Transverse colon (tissue), 4 donors: ENCODE measurements at regions not wholly inside any gene's neighbourhood (a gene's known extent, or its start where the extent isn't known, plus 50 kb on each side); places are given as distances from the start of the nearest gene placed in this dataset.

Source experiments
- DNase-seq: peaks from one replicate; pipeline ENCODE4 v3.0.0-alpha.2; 2019
- H3K27ac ChIP-seq, 4 donors: fragments of 200-600 bp; sonication (generic); 2 replicates each; pipeline ENCODE4 v1.5.1; 2016 to 2018; ENCODE audit warnings: inconsistent platforms in 4 of 4
- H3K27me3 ChIP-seq: fragments of 200-600 bp; sonication (generic); 2 replicates; pipeline ENCODE4 v1.5.1; 2017; ENCODE audit warnings: inconsistent platforms
- H3K36me3 ChIP-seq, 4 donors: fragments of 200-600 bp; sonication (generic); 2 replicates each; pipeline ENCODE4 v1.5.1; 2017 to 2019; ENCODE audit warnings: inconsistent platforms in 4 of 4
- H3K4me1 ChIP-seq, 4 donors: fragments of 200-600 bp; sonication (generic); 2 replicates each; pipeline ENCODE4 v1.5.1; 2017 to 2020; ENCODE audit warnings: inconsistent platforms in 4 of 4
- H3K4me3 ChIP-seq, 4 donors: fragments of 200-600 bp; sonication (generic); 1 replicate in 1 of 4; 2 replicates in 3 of 4; pipeline versions ENCODE4 v1.5.1 to v1.6.1; 2017 to 2019; ENCODE audit warnings: inconsistent platforms in 4 of 4
- H3K9me3 ChIP-seq, 2 donors: fragments of 200-600 bp; sonication (generic); 2 replicates each; pipeline ENCODE4 v1.5.1; 2017 to 2019; ENCODE audit warnings: inconsistent platforms in 2 of 2
- EP300 ChIP-seq: sonication (generic); formaldehyde crosslinking; IDR thresholded peaks from one replicate; pipeline ENCODE4 v1.6.1; 2017; ENCODE audit warnings: antibody characterized with exemption, low read depth
- POLR2A ChIP-seq: fragments of 450-650 bp; IDR thresholded peaks from one replicate; pipeline ENCODE4 v1.6.1; 2016; ENCODE audit warnings: antibody characterized with exemption, mild to moderate bottlenecking, moderate library complexity
- POLR2AphosphoS5 ChIP-seq, 3 donors: sonication (generic); formaldehyde crosslinking; IDR thresholded peaks; one replicate each; pipeline ENCODE4 v1.6.1; 2016; ENCODE audit warnings: antibody characterized with exemption in 3 of 3
- WGBS, 2 donors: methylation state at CpG; one replicate each; pipeline ENCODE4 v1.1.5; 2018; ENCODE audit warnings: low coverage in 1 of 2; 5-methylcytosine and 5-hydroxymethylcytosine counted together
- in situ Hi-C, 4 donors: fragments of 200-750 bp; cut with MboI; loops; one replicate each; pipeline versions ENCODE4 v1.15.0 to v1.15.1; 2017; ENCODE audit warnings: low sequenced_read_pairs in 3 of 4, low pct_ligation_motif_present in 1 of 4, low pct_unique_long_range_greater_than_20kb in 1 of 4
- intact Hi-C: fragments of 100-400 bp; cut with DNase I; formaldehyde crosslinking; loops from one replicate; pipeline ENCODE4 v1.15.1; 2023; ENCODE audit warnings: low total_unique reads
- TF ChIP-seq, protein P1 (sequence below), 5 experiments: fragments of 200-600 bp in 3 of 5; fragments of 450-650 bp in 2 of 5; sonication (generic) in 3 of 5; IDR thresholded peaks; 1 replicate in 2 of 5; 2 replicates in 3 of 5; pipeline ENCODE4 v1.5.1; 2016 to 2017; ENCODE audit warnings: antibody characterized with exemption in 5 of 5, inconsistent platforms in 3 of 5, mild to moderate bottlenecking in 2 of 5, moderate library complexity in 1 of 5

GRCh38 chr11:82089426-82089825 lies 644.2 kb downstream of the FAM181B start:
- WGBS, 2 donors = 83 to 87% methylated on average over 5 of the region's 5 CpGs
- H3K4me3 ChIP-seq = no peak overlapping the region
- H3K27ac ChIP-seq = no peak overlapping the region
- H3K27me3 ChIP-seq = no peaks in the 10 kb centered on the region
- no peaks in the 10 kb centered on the region for H3K9me3 ChIP-seq
- no peaks in the 10 kb centered on the region for H3K4me1 ChIP-seq
- intact Hi-C loops = no loop called here
- in situ Hi-C loops = no loop called here
- TF ChIP-seq POLR2A = no peak
- TF ChIP-seq, protein P1, sequence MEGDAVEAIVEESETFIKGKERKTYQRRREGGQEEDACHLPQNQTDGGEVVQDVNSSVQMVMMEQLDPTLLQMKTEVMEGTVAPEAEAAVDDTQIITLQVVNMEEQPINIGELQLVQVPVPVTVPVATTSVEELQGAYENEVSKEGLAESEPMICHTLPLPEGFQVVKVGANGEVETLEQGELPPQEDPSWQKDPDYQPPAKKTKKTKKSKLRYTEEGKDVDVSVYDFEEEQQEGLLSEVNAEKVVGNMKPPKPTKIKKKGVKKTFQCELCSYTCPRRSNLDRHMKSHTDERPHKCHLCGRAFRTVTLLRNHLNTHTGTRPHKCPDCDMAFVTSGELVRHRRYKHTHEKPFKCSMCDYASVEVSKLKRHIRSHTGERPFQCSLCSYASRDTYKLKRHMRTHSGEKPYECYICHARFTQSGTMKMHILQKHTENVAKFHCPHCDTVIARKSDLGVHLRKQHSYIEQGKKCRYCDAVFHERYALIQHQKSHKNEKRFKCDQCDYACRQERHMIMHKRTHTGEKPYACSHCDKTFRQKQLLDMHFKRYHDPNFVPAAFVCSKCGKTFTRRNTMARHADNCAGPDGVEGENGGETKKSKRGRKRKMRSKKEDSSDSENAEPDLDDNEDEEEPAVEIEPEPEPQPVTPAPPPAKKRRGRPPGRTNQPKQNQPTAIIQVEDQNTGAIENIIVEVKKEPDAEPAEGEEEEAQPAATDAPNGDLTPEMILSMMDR (IDR thresholded peaks at IDR 0.05) = no peak
- TF ChIP-seq POLR2AphosphoS5 (IDR thresholded peaks at IDR 0.05) = no peak
- no peak for TF ChIP-seq EP300
- no peak for DNase-seq
- H3K36me3 ChIP-seq = no peaks in the 10 kb centered on the region

GRCh38 chr11:82085493-82085892 lies 648.2 kb downstream of the FAM181B start:
- H3K4me3 ChIP-seq = no peak overlapping the region
- H3K4me1 ChIP-seq = no peaks in the 10 kb centered on the region
- TF ChIP-seq EP300 (no peak), POLR2A (no peak), POLR2AphosphoS5 (IDR thresholded peaks at IDR 0.05) (no peak)
- TF ChIP-seq, protein P1 (IDR thresholded peaks at IDR 0.05) = no peak
- no peaks in the 10 kb centered on the region for H3K36me3 ChIP-seq
- H3K9me3 ChIP-seq = no peaks in the 10 kb centered on the region
- H3K27me3 ChIP-seq = no peaks in the 10 kb centered on the region
- intact Hi-C loops (no loop called here), in situ Hi-C loops (no loop called here)
- no peak for DNase-seq
- no peak overlapping the region for H3K27ac ChIP-seq
- 44 to 49% methylated on average over 3 to 4 of the region's 4 CpGs for WGBS, 2 donors

DNA sequence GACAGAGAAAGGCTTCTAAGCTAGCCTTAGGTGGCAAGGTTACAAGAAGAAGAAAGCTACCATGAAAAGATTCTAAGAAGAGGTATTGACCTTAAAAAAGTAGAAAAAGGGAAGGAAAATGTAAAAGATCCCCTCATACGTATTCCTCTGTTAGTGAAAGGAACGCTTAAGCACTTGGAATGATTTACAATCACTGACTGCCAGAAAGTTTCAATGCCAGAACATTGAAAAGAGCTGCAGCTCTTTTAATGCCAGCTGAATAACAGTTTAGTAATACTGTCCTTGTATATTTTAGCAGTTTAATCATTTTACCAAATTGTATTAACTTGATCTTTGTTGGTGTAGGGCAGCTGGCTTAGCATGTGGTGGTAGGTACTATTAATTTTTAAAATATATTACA lies 650.7 kb downstream of the FAM181B start:
- Histone ChIP-seq H3K36me3 (no peaks in the 10 kb centered on the region), H3K27ac (no peak overlapping the region), H3K9me3 (no peaks in the 10 kb centered on the region), H3K4me3 (no peak overlapping the region), H3K27me3 (no peaks in the 10 kb centered on the region), H3K4me1 (no peaks in the 10 kb centered on the region)
- no peak for DNase-seq
- TF ChIP-seq, protein P1 (IDR thresholded peaks at IDR 0.05) = no peak
- TF ChIP-seq POLR2AphosphoS5 (IDR thresholded peaks at IDR 0.05) (no peak), POLR2A (no peak), EP300 (no peak)
- intact Hi-C loops = no loop called here
- in situ Hi-C loops = no loop called here
- WGBS, 2 donors = 23 to 53% methylated on average over 2 of the region's 2 CpGs

GRCh38 chr11:82080160-82080559 lies 653.5 kb downstream of the FAM181B start:
- in situ Hi-C loops = no loop called here
- H3K27ac ChIP-seq = no peak overlapping the region
- no peaks in the 10 kb centered on the region for H3K36me3 ChIP-seq
- TF ChIP-seq EP300 (no peak), POLR2A (no peak), POLR2AphosphoS5 (IDR thresholded peaks at IDR 0.05) (no peak)
- TF ChIP-seq, protein P1 (IDR thresholded peaks at IDR 0.05) = no peak
- intact Hi-C loops = no loop called here
- 43 to 52% methylated on average over 2 of the region's 2 CpGs for WGBS, 2 donors
- no peaks in the 10 kb centered on the region for H3K27me3 ChIP-seq
- H3K9me3 ChIP-seq = no peaks in the 10 kb centered on the region
- no peak for DNase-seq
- H3K4me3 ChIP-seq = no peak overlapping the region
- no peaks in the 10 kb centered on the region for H3K4me1 ChIP-seq
